RWPE2 (cell line): ENCODE measurements at regions not wholly inside any gene's neighbourhood (a gene's known extent, or its start where the extent isn't known, plus 50 kb on each side); places are given as distances from the start of the nearest gene placed in this dataset.
"Not testable (repeated sequence)": the region's sequence is repeated elsewhere in the genome, so short reads cannot be mapped to it uniquely, and the experiment has no call there.

Source experiments
- ATAC-seq: fragments of 200-7000 bp; cut with Tn5 transposase; 3 replicates; pipeline ENCODE4 v1.9.1; 2021; ENCODE audit warnings: low read depth
- DNase-seq: peaks from one replicate; pipeline ENCODE4 v3.0.0-alpha.2; 2020; ENCODE audit warnings: low spot score
- H3K27ac ChIP-seq: fragments of 450-650 bp; 2 replicates; pipeline ENCODE4 v1.5.1; 2017; ENCODE audit warnings: mild to moderate bottlenecking; ENCODE audit not compliant: poor library complexity, severe bottlenecking
- H3K27me3 ChIP-seq: fragments of 250-450 bp; sonication (Bioruptor Pico); 2 replicates; pipeline ENCODE4 v1.5.1; 2021; ENCODE audit warnings: mild to moderate bottlenecking, moderate library complexity; ENCODE audit not compliant: insufficient read depth, poor library complexity, severe bottlenecking
- H3K36me3 ChIP-seq: fragments of 250-450 bp; sonication (Bioruptor Pico); 2 replicates; pipeline ENCODE4 v1.5.1; 2020; ENCODE audit warnings: low read depth, mild to moderate bottlenecking, moderate library complexity
- H3K4me1 ChIP-seq: fragments of 250-450 bp; sonication (Bioruptor Pico); 2 replicates; pipeline ENCODE4 v1.5.1; 2021; ENCODE audit warnings: mild to moderate bottlenecking, moderate library complexity; ENCODE audit not compliant: insufficient read depth, poor library complexity, severe bottlenecking
- H3K4me3 ChIP-seq: fragments of 250-450 bp; sonication (Bioruptor Pico); 2 replicates; pipeline ENCODE4 v1.5.1; 2021; ENCODE audit warnings: mild to moderate bottlenecking, moderate library complexity; ENCODE audit not compliant: severe bottlenecking
- H3K9me3 ChIP-seq: fragments of 250-450 bp; sonication (Bioruptor Pico); 2 replicates; pipeline ENCODE4 v1.5.1; 2021; ENCODE audit warnings: mild to moderate bottlenecking, moderate library complexity; ENCODE audit not compliant: severe bottlenecking
- TF ChIP-seq, protein P1 (sequence below): fragments of 450-650 bp; IDR thresholded peaks from one replicate; pipeline ENCODE4 v1.5.1; 2017; ENCODE audit warnings: mild to moderate bottlenecking, moderate library complexity; ENCODE audit not compliant: poor library complexity, severe bottlenecking

DNA sequence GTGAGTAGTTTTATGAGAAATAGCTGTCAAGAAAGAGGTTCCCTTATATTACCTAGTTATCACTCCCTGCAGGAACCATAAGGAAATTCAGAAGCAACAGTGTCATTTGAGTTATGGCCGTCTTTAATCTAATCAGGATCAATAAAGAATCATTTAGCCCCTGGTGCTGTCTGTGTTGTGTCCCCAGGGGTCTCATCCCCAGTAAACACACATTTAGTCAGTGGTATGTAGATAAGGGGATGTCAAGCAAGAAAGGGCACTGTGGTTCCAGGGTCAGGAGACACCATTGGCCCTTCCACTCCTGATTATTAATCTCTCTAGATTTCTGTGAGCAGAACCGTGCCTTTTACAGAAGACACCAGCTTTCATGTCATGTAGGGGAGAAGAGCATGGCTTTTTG is 158.0 kb upstream of the SEMA6A start:
- no peak for DNase-seq

DNA sequence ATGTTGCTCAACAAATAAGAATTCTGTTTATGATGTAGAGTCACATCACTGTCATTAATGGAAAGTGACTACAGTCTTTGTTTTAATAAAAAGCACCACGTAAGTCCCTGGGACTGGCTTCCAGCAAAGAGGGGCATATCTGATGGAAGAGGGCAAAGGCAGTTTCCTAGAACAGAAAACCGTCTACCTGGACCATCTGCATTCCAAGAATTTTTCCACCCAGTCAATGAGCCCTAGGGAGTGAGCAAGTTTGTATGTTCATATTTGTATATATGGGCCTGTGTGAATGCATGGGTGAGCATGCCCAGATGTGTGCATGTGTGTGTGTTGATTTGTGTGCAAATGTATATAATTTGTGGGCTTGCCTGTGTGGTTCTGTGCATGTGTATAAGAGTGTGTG is 156.8 kb upstream of the SEMA6A start:
- DNase-seq (no peak), ATAC-seq (no peak)
- no peaks in the 10 kb centered on the region for H3K9me3 ChIP-seq
- H3K27me3 ChIP-seq = no peaks in the 10 kb centered on the region
- H3K36me3 ChIP-seq = no peaks in the 10 kb centered on the region
- H3K4me3 ChIP-seq = no peak overlapping the region
- H3K4me1 ChIP-seq = no peaks in the 10 kb centered on the region
- no peak overlapping the region for H3K27ac ChIP-seq
- TF ChIP-seq, protein P1, sequence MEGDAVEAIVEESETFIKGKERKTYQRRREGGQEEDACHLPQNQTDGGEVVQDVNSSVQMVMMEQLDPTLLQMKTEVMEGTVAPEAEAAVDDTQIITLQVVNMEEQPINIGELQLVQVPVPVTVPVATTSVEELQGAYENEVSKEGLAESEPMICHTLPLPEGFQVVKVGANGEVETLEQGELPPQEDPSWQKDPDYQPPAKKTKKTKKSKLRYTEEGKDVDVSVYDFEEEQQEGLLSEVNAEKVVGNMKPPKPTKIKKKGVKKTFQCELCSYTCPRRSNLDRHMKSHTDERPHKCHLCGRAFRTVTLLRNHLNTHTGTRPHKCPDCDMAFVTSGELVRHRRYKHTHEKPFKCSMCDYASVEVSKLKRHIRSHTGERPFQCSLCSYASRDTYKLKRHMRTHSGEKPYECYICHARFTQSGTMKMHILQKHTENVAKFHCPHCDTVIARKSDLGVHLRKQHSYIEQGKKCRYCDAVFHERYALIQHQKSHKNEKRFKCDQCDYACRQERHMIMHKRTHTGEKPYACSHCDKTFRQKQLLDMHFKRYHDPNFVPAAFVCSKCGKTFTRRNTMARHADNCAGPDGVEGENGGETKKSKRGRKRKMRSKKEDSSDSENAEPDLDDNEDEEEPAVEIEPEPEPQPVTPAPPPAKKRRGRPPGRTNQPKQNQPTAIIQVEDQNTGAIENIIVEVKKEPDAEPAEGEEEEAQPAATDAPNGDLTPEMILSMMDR = no peak

More for the DNA sequence above, 158.0 kb upstream of the SEMA6A start:
- no peak for ATAC-seq
- Histone ChIP-seq H3K27me3 (no peaks in the 10 kb centered on the region), H3K27ac (no peak overlapping the region), H3K36me3 (no peaks in the 10 kb centered on the region), H3K4me1 (no peaks in the 10 kb centered on the region), H3K4me3 (no peak overlapping the region), H3K9me3 (no peaks in the 10 kb centered on the region)
- TF ChIP-seq, protein P1 = no peak

DNA sequence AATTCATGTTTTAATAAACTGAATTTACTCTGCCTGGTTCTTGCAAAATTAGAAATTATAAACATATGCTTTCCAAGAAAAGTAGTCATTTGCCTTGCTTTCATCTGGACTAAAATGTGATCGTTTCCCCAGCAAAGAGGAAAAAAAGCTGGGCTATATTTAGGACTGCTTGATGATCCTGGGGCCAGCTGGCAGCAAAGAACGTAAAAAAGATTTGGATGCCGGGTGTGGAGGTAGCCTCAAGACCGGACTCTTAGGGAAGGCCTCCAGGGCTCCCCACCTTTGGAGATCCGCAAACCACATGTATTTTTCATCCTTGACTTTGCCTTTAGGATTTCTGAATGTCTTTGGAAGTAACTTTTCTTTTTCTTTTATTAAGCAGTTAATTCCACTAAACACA is 156.1 kb upstream of the SEMA6A start:
- no peaks in the 10 kb centered on the region for H3K27me3 ChIP-seq
- H3K4me1 ChIP-seq = no peaks in the 10 kb centered on the region
- no peak for DNase-seq
- TF ChIP-seq, protein P1 = no peak
- H3K36me3 ChIP-seq = no peaks in the 10 kb centered on the region
- no peak overlapping the region for H3K4me3 ChIP-seq
- H3K27ac ChIP-seq = no peak overlapping the region
- ATAC-seq = no peak
- no peaks in the 10 kb centered on the region for H3K9me3 ChIP-seq

GRCh38 chr5:116730185-116730584 is 155.6 kb upstream of the SEMA6A start:
- DNase-seq (no peak), ATAC-seq (no peak)
- no peaks in the 10 kb centered on the region for H3K4me1 ChIP-seq
- no peaks in the 10 kb centered on the region for H3K27me3 ChIP-seq
- no peak overlapping the region for H3K27ac ChIP-seq
- H3K4me3 ChIP-seq = no peak overlapping the region
- H3K36me3 ChIP-seq = no peaks in the 10 kb centered on the region
- TF ChIP-seq, protein P1 = no peak
- no peaks in the 10 kb centered on the region for H3K9me3 ChIP-seq

- Histone ChIP-seq H3K27me3 (no peaks in the 10 kb centered on the region), H3K4me1 (no peaks in the 10 kb centered on the region), H3K4me3 (no peak overlapping the region), H3K9me3 (no peaks in the 10 kb centered on the region), H3K36me3 (no peaks in the 10 kb centered on the region), H3K27ac (no peak overlapping the region)
- ATAC-seq (no peak), DNase-seq (no peak)
- TF ChIP-seq, protein P1 = no peak
These were observed 152.6 kb upstream of the SEMA6A start for GRCh38 chr5:116727248-116727647.

DNA sequence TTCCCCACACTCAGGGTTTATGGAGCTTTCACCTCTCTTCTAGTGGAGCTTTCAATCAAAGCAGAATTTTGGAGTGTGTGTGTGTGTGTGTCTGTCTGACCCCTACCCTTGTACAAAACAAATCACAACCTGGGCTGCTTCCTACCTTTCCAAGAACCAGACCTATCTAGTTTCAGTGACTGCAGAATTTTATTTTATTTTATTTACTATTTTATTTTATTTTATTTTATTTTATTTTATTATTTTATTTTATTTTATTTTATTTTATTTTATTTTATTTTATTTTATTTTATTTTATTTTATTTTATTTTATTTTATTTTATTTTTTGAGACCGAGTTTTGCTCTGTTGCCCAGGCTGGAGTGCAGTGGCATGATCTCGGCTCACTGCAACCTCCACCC is 151.6 kb upstream of the SEMA6A start:
- H3K27me3 ChIP-seq, DNase-seq, H3K4me1 ChIP-seq, H3K27ac ChIP-seq, H3K36me3 ChIP-seq, H3K4me3 ChIP-seq, H3K9me3 ChIP-seq, ATAC-seq: not testable (repeated sequence)
